NCI-H510A treated with DMSO at 0.1 percent for 48 hours (cell line): ENCODE measurements at regions not wholly inside any gene's neighbourhood (a gene's known extent, or its start where the extent isn't known, plus 50 kb on each side); places are given as distances from the start of the nearest gene placed in this dataset.
A peak's percentile ranks its signal among the peaks of the same experiment; 100 is the strongest.

Source experiments
- DNase-seq: peaks from one replicate; lab custom pipeline; 2025; lab: John Stamatoyannopoulos, UW

DNA sequence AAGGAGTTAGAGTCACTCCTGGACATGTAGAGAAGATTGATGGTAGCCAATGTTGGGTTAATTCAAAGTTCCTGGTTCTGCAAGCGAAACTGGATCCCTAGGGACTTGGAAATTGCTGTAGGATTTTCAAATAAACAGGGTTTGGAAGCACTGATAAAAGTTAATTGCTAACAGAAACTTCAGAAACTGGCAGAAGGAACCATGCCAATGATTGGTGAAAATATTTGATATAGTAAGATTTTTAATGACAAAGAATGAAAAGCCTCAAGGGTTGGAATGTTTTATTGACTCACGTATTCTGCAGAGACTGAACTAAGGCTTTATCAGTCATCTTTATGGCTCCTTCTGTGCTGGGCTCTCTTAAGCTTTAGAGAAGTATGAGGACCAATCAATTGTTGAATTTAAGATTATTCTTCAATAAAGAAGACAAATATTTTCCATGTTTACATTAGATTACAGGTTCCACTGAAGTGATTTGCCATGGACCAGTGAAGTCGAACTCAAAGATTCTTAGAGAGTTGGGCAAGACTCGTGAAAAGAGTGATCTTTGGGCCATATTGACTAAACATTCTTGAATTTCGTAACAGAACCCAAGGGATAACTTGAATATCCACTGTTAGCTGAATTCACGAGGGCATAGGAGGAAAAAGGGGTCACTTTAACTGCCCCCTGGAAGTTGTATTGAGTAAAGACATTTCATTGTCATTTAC is 371.4 kb downstream of the HDGFL1 start:
- DNase-seq, result no peak

DNA sequence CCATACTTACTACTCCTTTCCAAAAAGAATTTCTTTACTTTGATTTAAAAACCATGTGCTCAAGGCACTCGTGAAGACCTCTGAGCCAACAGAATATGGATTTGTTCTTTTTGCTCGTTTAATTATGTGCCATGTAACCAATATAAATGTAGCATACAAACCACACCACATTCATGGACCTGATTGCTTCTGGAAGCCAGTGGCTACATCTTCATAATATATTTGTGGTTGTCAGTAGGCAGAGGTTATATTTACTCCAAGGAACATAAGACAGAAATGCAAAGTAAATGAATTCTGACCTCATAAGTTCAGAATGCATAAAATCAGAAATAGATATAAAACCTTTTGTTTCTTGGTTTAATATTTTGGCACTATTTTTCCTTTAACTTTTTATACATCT is 373.0 kb downstream of the HDGFL1 start:
- no peak for DNase-seq

DNA sequence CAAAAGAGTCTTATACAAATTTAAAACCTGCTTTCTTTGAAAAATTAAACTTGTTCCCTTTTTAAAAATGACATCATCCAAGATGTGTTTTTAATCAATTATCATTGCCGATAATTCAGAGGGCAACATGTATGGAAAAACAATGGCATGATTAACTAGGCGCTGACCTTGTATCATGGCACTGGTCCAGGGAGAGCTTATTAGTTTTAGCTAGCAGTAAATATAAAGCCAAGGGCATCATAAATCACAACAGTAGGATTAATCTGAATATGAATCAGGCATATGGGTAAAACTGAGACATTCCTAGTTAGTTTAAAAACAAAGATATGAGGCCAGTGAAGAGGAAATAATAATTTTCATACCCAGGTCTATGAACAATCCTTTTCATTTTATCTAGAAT is 374.0 kb downstream of the HDGFL1 start:
- DNase-seq, result no peak

DNA sequence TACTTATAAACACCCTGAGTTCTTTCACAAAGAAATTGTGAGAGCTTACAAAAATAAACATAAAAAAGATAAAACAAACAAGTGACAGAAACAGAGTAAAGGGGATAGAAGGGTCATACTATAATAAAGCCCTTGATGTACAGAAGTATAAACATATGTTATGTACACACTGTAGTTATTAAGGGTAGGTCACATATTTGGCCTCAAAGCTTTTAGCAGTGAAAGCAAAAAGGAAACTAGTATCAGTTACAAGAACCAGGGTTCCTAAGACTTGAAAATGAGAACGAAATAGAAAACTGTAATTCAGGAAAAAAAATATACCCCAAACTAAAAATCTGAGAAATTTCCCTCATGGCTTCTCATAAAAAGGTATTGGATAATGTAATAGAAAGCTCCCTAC is 380.6 kb downstream of the HDGFL1 start:
- DNase-seq, result no peak

DNA sequence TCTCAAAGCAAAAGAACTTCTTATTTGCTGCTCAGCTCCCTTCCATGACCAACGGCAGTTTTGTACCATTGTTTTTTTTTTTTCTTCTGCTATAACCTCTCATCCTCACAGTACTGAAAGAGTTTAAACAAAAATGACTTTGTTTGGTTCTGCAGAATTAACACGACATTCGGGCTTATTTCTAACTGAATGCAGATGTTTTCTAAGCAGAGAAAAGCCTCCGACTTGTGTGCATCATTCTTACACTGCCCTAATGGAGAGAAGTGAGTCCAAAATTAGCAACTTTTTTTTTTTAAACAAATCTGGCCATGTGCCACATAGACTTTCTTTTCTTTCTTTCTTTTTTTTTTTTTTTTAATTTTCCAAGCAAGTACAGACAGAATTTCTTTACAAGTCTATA is 382.7 kb downstream of the HDGFL1 start:
- no peak for DNase-seq

DNA sequence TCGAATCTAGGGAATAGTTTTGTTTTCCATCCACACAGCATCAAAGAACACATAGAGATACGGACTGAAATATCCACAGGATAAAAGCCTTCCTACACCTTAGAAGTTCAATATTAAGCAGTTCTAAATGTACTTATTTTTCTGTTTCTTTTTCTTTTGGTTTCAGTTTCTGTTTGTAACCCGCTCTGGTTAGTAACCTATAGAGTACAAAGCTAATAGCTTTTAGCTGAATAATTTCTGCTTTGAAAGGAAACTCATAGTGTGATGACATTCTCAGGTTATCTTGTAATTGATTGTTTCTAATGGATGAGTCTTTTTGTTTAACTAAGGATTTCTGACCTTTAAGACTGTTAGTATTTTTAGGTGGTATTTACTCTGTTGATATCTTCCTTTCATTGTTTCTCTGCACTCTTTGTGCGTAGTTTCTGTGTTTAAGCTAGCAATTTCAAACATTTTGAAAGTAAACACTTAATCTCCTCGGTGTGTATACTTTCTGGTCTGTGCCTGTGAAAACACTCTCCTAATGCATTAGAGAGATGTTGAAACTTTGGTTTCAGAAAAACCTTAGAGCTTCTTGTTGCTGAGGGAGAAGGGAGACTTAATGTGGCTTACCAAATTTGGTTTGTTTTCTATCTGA is 385.5 kb downstream of the HDGFL1 start:
- peak; percentile 45 for DNase-seq

DNA sequence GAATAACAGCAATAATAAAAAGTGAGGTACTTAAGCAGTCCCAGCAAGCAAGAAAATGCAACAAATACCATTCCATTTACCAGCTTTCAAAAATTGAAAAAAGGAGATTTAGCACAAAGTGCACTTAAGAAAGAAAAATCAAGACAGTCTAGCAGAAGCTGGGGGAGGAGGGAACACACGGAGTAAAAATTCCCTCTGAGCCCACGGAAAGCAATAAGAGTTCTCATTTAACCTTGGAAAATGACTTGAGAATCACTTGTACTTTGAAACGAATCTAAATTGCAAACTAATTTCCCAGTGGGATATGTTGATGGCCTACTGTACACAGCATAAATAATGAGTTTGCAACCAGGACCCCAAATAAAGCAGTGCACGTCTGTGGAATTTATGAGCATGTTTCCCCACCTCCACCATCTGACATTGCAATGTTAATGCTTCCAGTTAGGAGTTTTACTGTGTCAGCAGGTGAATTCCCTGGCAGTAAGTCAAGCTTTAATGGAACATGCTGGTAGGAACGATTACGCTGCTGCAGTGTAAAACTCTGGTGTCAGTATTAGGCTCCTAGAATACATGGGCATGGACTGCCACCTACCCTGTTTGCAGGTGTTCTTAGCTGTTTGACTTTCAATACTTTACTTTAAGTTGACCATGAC is 386.8 kb downstream of the HDGFL1 start:
- peak; percentile 4 for DNase-seq

DNA sequence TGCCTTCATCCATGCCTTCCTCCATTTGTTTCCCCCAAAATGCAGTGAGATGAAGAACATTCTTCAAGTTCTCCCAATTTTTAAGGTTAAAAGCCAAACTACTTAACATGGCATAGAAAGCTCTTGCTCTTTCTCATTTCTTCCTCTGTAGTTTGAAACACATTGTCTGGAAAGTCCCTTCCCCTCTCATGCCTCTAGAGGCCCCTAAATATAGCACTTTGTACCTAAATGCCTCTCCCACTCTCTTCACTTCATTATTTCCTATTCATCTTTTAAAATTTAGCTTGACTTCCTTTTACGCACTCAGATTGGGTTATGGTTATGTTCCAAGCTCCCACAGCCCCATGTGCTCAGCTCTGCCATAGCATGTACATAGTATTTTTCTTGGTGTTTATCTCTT is 389.3 kb downstream of the HDGFL1 start:
- no peak for DNase-seq

DNA sequence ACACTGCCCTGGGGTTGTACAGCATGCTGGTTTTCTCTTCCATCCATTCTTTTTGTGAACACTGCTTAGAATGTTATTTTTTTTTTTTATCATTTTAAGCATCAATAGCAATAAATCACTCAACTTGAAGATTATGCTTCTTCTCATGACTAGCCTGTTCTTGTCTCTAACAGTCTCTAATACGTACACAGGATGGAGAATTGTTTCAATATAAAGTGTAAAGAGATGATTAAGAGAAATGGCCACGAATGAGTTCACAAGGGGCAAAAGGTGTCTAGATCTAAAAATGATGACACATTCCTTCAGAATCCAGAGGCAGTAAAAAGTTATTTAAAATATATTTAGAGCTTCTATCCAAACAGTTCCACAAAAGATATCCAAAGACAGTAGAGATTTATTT is 390.2 kb downstream of the HDGFL1 start:
- DNase-seq, result no peak

DNA sequence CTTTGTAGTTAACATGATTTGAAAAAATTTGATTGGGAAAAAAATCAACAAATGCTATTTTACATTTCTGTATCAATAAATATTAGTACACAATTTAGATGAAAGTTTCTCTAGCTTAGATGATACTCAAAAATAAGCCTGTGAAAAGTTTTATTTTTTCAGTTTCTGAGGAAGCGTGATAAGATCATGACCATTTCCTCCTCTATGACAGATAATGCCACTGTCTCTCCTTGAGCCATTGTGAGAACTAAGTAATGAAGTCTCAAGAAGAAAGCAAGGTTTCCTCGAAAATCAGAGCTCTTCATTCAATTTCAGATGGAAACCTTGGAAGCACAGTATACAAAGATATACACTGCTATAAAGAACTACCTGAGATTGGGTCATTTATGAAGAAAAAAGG is 395.0 kb downstream of the HDGFL1 start:
- no peak for DNase-seq

DNA sequence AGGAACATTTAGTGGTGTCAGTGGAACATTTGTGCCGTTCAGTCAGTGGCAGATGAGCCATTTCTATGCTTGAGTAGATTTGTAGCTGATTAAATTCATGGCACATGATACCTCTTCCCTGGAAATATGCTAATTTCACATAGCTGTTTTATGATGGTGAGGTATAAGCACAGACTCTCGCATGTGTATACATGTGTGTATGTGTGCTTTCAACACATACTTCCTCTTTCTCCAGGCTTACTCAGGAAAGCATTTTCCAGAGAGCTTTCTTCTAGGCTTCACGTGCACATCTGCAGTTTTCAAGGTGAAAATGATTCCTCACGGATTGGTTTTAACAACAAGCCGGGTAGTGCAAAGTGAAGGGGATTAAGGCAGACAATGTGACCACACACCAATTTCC is 396.5 kb downstream of the HDGFL1 start:
- DNase-seq, result no peak

DNA sequence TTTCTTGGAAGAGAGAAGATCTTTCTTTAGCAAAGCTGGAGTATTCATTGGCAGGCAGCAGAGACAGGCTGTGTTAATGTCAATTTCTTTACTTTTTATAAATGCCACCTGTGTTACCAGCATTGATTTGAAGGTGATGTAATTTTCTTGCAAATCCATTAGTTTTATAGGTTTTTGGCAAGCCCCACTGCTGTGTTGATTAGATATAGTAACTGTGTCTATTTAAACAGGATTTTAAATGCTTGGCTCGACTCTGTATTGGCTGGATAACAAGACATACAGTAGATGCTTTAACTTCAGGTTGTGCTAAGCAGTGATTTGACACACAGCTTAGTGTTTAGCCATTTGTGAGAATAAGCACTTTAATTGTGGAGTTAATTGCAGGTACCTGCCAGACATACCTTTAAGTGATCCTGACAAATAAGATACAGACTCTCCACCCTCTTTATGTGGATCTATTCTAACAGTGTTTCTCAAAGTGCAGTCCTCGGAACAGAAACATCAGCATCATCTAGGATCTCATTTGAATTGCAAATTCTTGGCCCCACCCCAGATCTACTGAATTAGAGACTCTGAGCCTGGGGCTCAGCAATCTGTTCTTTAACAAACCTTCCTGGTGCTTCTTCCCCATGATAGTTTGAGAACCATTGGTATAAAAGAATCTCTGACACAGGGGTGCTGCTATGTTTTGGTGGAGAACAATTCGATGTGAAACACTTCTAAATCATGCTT is 397.5 kb downstream of the HDGFL1 start:
- no peak for DNase-seq

DNA sequence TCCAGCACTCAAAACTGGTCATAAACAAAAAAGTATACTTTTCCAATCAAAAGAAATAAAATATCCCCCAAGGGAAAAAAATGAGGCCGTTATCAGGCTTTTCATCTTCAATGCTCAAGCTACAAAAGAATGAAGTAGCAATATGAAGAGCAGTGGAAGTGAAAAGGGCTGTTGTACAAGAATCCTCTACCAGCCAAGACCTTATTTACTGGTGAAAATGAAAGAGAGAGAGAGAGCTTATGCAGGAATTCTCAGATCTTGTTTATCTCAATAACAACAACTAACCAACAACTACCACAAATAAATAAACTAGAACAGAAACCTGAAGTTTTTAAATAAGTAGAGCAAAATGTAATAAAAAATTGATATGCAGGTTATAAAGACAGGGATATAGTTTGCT is 400.6 kb downstream of the HDGFL1 start:
- DNase-seq, result no peak

DNA sequence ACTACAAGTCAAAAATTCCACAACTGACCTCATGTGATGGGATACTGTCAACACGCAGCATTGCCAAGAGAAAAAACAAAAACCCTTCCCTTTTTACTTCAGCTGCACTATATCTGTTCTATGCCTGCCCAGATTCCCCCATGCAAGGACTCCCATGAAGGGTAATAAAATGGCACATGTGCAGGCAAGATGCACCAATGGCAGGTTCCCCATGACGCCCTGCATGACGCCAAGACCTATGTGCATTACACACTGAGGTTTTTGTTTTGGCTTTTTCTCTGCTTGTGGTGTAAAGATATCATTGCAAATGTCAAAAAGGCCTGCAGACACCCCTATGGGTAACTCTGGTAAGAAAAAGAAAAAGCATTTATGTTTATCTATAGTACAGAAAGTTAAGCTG is 403.4 kb downstream of the HDGFL1 start:
- no peak for DNase-seq

DNA sequence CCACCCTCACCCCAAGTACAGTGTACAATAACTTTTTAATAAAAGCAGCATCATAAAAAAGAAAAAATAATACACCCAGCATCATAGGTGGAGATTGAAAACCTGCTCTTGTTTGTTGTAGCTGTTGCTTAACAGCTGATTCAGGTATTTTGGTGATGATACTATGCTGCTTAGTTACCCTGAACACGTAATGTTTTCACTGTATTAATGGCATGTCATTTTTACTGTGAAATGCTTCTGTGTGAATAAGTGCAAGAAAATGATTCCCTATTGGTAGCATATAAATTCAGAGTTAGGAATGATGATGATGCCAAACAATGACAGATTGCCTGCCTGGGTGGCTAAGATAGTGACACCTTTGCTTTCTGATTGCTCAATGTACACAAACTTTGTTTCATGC is 405.7 kb downstream of the HDGFL1 start:
- DNase-seq, result no peak

DNA sequence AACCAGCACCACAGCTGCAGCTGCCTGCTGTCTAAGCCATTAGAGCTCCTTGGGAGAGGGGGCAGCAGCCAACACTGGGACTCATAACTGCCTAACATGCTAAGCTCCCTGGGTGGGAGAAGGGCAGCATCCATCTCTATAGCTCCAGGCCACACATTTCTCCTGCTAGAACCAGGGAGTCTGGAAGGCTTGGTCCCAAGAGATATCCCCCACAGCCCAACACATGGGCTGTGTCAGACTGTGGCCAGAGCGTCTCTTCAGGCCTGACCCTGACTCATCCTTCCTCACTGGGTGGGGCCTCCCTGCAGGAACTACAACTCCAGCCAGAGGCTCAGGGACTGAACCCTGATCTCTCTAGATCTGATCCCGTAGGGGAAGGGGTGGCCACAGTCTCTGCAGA is 411.1 kb downstream of the HDGFL1 start:
- no peak for DNase-seq

DNA sequence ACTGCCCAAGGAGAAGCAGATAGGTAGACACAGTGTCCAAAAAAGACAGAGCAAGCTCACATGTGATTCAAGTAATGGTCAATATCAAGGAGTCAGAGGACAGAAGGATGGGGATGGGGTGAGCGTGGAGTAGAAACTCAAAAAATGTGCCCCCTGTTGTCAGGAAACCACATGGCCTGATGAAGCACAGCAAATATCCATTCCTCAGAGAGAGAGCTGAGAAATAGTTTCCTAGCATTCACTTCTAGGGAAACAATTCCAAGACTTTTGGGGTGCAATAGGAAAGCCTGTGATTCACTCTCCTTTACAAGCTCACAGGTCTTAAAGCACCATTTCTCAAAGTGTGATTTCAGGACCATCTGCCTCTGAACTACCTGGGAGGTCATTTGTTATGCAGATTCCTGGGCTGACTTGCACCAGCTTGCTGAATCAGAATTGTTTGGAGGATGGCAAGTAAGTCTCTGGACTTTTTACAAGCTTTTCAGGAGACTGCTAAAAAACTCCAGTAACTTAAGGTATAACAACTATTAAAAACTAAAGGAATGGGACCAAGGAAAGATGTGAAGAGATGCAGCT is 432.8 kb downstream of the HDGFL1 start:
- no peak for DNase-seq

DNA sequence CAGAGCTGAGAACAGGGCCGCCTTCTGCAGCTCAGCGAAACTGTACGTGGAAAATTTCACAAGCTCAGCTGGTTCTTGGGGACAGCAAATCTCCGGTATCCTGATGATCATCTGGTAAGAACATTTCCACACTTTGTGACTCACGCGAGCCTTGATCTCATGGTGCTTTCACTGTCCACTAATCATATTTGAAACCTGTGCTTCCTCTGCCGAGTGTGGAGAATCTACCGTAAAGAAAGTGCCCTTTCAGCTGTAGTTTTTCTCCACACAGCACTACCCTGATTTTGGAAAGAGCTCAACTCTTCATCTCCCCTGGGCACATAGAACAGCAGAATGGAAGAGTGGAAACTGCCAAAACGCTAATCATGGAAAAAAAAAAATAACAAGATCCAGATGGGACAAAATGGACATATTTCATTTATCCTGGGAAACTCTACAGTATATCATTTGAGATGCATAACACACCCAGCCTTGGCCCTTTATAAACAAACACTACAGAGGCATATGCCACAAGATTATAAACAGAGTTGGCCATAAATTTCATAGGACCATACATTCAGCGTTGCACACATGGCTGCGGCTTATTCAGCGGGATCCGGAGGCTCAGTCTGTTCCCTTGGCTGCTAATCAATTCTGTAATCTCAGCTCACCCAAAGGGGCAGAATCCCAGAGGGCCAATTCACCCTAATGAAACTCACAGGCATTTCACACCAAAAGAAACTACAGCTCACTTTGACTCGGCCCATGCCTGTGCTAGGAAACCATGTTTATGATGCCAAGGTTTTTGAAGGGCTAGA is 434.5 kb downstream of the HDGFL1 start:
- DNase-seq, result no peak

DNA sequence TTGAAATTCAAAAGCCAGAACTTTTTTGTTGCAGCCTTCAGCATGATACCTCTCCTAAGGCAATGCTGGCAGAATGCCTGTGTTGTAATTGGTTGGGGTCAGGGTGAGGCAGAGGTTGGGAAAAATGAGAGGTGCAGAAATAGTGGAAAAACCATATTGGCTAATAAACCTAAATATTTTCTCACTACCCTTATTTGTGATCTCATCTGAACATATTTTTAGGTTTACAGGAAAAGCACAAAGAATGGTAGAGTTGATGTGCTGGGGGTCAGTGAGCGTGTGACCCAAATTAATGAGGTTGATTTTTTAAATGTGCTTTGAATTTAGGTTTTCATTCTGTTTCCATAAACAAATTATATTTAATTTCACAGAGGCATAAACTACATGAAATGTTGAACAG is 437.3 kb downstream of the HDGFL1 start:
- DNase-seq, result no peak

DNA sequence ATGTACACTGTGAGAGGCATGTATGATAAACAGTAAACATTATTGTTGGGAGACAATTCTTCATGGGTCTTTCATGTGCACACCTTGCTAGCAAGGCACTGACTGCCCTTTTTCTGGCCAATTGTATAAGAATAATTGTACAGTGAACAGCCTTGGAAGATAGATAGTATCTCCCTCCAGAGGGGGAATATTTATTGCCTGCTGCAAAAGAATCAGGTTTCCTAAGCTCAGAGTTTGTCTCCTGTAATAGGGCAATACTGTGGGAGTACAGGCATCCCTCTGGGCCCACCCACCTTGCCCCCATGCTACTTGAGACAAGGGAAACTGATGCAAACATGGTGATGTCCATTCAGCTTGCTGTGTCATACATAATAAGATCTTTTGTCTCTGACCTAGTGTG is 442.2 kb downstream of the HDGFL1 start:
- no peak for DNase-seq

DNA sequence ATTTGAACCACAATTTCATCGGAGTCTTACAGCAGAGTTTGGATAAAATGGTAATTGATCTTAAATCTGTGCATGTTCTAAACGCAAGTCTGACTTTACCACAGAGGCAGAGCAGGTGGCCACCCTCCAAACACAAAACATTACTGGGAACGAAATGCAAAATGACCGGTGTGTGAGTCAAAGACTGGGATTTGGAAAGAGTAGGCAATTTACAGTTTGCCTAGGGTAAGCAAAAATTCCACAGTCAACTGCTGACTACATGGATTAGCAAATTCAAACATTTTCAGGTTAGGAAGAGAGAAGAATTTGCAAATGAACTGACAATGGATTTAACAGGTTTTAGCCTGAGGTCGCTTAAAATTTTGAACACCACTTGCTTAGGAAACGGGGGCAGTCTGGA is 444.4 kb downstream of the HDGFL1 start:
- DNase-seq, result no peak

DNA sequence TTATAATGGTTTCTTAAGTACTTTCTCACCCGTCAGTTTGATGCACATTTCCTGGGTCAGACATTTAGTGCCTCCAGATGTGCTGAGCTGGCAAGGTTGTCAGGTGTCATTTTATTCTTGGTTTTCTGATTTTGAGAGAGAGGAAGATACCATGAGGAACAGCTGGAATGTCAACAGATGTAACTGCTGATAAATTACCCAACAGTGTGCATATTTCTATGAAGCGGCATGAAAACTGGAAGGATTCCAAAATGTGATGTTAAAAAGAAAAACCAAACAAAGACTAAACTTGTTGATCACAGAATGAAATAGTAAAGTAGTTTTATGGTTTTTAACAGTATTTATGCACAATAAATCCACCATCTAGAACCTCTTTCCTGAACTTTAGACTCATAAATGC is 447.3 kb downstream of the HDGFL1 start:
- DNase-seq, result no peak
